Right lobe of liver (tissue), 6 donors: ENCODE measurements at regions not wholly inside any gene's neighbourhood (a gene's known extent, or its start where the extent isn't known, plus 50 kb on each side); places are given as distances from the start of the nearest gene placed in this dataset.

ENCODE experiments used
- ATAC-seq, 4 donors: fragments of 200-7000 bp; cut with Tn5 transposase; one replicate each; pipeline ENCODE4 v1.9.1; 2020; ENCODE audit warnings: mild to moderate bottlenecking in 4 of 4, moderate library complexity in 4 of 4
- DNase-seq, 3 donors: peaks; one replicate each; pipeline ENCODE4 v3.0.0-alpha.2; 2020
- H3K27ac ChIP-seq, 3 donors: fragments of 200-600 bp; one replicate each; pipeline ENCODE4 v1.8.0; 2022
- H3K27me3 ChIP-seq, 2 donors: fragments of 200-600 bp; one replicate each; pipeline ENCODE4 v1.8.0; 2022
- H3K36me3 ChIP-seq, 4 donors: fragments of 200-600 bp; sonication (generic) in 1 of 4; one replicate each; pipeline versions ENCODE4 v1.5.1 to v1.8.0; 2017 to 2022; ENCODE audit warnings: control low read depth in 1 of 4
- H3K4me1 ChIP-seq, 4 donors: fragments of 200-600 bp; sonication (generic) in 1 of 4; one replicate each; pipeline versions ENCODE4 v1.5.1 to v1.8.0; 2017 to 2022; ENCODE audit warnings: control low read depth in 1 of 4
- H3K4me3 ChIP-seq, 3 donors: fragments of 200-600 bp; one replicate each; pipeline ENCODE4 v1.8.0; 2022
- H3K9me3 ChIP-seq, 4 donors: fragments of 200-600 bp; sonication (generic) in 1 of 4; one replicate each; pipeline versions ENCODE4 v1.5.1 to v1.8.0; 2017 to 2022; ENCODE audit warnings: control low read depth in 1 of 4
- CTCF ChIP-seq, 4 donors: fragments of 200-600 bp in 3 of 4; fragments of 450-650 bp in 1 of 4; IDR thresholded peaks; one replicate each; pipeline versions ENCODE4 v1.5.1 to v1.8.0; 2016 to 2022; ENCODE audit warnings: antibody characterized with exemption in 4 of 4, mild to moderate bottlenecking in 2 of 4
- POLR2A ChIP-seq: fragments of 450-650 bp; IDR thresholded peaks from one replicate; pipeline ENCODE4 v1.6.1; 2017; ENCODE audit warnings: antibody characterized with exemption, mild to moderate bottlenecking
- WGBS: methylation state at CpG from one replicate; pipeline ENCODE4 v1.1.6; 2018; ENCODE audit warnings: low coverage, low lambda C conversion rate; ENCODE audit not compliant: insufficient coverage; ENCODE audit errors: missing lambda C conversion rate; 5-methylcytosine and 5-hydroxymethylcytosine counted together
- intact Hi-C, 2 donors: fragments of 100-400 bp; cut with DNase I; formaldehyde crosslinking; loops; one replicate each; pipeline versions ENCODE4 v1.11.2 to v1.14.1; 2022
- donor health status: DM: no; HTN: yes; CAD: no.
- donor health status: DM: no; HTN: no; CAD: no.
- donor health status: DM: no; HTN: no; CAD: no.
- donor health status: DM: no; HTN: yes; CAD: no.
- donor health status: DM: no; HTN: yes; CAD: no.

- ATAC-seq (no peak), DNase-seq (no peak)
- no peak overlapping the region for H3K4me3 ChIP-seq
- no peak for TF ChIP-seq POLR2A
- TF ChIP-seq CTCF (IDR thresholded peaks at IDR 0.05) = no peak
- H3K27ac ChIP-seq = no peak overlapping the region
- no peaks in the 10 kb centered on the region for H3K36me3 ChIP-seq
- intact Hi-C loops = no loop called here
- H3K27me3 ChIP-seq = no peaks in the 10 kb centered on the region
- WGBS = 80% methylated on average over 5 of the region's 6 CpGs
- no peaks in the 10 kb centered on the region for H3K4me1 ChIP-seq
- no peaks in the 10 kb centered on the region for H3K9me3 ChIP-seq
Measured at GRCh38 chr17:63181856-63182255, 215.8 kb downstream of the TANC2 start.

DNA sequence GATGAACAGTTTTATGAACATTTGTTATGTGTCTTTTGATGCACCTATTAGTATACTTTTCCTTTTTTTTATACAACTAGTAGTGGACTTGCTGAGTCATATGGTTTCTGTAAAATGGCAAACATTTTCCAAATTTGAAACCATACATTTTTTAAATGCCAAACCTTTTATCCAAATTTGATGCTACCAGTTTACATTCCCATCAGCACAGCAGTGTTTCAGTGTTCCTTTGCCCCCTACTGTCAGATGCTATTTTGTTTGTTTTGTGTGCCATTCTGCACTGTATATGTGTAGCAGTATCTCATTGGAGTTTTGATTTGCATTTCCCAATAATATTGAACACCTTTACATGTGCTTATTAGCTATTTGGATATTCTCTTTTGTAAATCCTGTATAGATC is 219.4 kb downstream of the TANC2 start:
- TF ChIP-seq POLR2A (no peak), CTCF (IDR thresholded peaks at IDR 0.05) (no peak)
- intact Hi-C loops = no loop called here
- Histone ChIP-seq H3K27ac (no peak overlapping the region), H3K4me3 (no peak overlapping the region), H3K36me3 (no peaks in the 10 kb centered on the region), H3K9me3 (no peaks in the 10 kb centered on the region), H3K4me1 (no peaks in the 10 kb centered on the region), H3K27me3 (no peaks in the 10 kb centered on the region)
- DNase-seq (no peak), ATAC-seq (no peak)

- H3K36me3 ChIP-seq = no peaks in the 10 kb centered on the region
- intact Hi-C loops = no loop called here
- no peak for ATAC-seq
- H3K4me1 ChIP-seq = no peaks in the 10 kb centered on the region
- no peak overlapping the region for H3K27ac ChIP-seq
- TF ChIP-seq CTCF (IDR thresholded peaks at IDR 0.05) = no peak
- H3K4me3 ChIP-seq = no peak overlapping the region
- no peaks in the 10 kb centered on the region for H3K27me3 ChIP-seq
- H3K9me3 ChIP-seq = no peaks in the 10 kb centered on the region
- no peak for DNase-seq
Measured at GRCh38 chr17:63189082-63189481, 223.0 kb downstream of the TANC2 start.

DNA sequence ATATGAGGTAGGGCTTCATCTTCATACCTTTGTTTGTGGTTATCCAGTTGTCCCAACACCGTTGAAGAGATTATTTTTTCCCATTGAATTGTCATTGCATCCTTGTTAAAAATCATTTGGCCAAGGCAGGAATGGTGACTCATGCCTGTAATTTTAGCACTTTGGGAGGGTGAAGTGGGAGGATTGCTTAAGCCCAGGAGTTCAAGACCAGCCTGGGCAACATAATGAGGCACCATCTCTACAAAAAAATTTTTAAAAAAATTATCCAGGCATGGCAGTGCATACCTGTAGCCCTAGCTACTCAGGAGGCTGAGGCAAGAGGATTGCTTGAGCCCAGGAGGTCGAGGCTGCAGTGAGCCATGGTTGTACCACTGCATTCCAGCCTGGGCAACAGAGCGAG is 223.9 kb downstream of the TANC2 start:
- TF ChIP-seq POLR2A (no peak), CTCF (IDR thresholded peaks at IDR 0.05) (no peak)
- no peak for ATAC-seq
- DNase-seq = no peak
- Histone ChIP-seq H3K4me1 (no peaks in the 10 kb centered on the region), H3K9me3 (no peaks in the 10 kb centered on the region), H3K4me3 (no peak overlapping the region), H3K36me3 (no peaks in the 10 kb centered on the region), H3K27ac (no peak overlapping the region), H3K27me3 (no peaks in the 10 kb centered on the region)
- 44% methylated on average over 2 of the region's 3 CpGs for WGBS
- intact Hi-C loops = no loop called here

- no peak for ATAC-seq
- intact Hi-C loops = no loop called here
- Histone ChIP-seq H3K27ac (no peak overlapping the region), H3K9me3 (no peaks in the 10 kb centered on the region), H3K36me3 (no peaks in the 10 kb centered on the region), H3K27me3 (no peaks in the 10 kb centered on the region), H3K4me1 (no peaks in the 10 kb centered on the region), H3K4me3 (no peak overlapping the region)
- 76% methylated on average over 3 of the region's 3 CpGs for WGBS
- no peak for DNase-seq
- no peak for TF ChIP-seq POLR2A
- TF ChIP-seq CTCF (IDR thresholded peaks at IDR 0.05) = no peak
Measured at GRCh38 chr17:63190821-63191370, 224.9 kb downstream of the TANC2 start.
